WI38 (cell line): ENCODE measurements at regions not wholly inside any gene's neighbourhood (a gene's known extent, or its start where the extent isn't known, plus 50 kb on each side); places are given as distances from the start of the nearest gene placed in this dataset.

Experiments
- H3K4me3 ChIP-seq: 2 replicates; pipeline ENCODE4 v1.5.1; 2011; ENCODE audit warnings: low read depth, mild to moderate bottlenecking, control low read depth, low read length
- TF ChIP-seq, protein P1 (sequence below): IDR thresholded peaks from 2 replicates; pipeline ENCODE4 v1.5.1; 2012; ENCODE audit warnings: low read depth, mild to moderate bottlenecking, control low read depth, low read length

- no peak overlapping the region for H3K4me3 ChIP-seq
- TF ChIP-seq, protein P1, sequence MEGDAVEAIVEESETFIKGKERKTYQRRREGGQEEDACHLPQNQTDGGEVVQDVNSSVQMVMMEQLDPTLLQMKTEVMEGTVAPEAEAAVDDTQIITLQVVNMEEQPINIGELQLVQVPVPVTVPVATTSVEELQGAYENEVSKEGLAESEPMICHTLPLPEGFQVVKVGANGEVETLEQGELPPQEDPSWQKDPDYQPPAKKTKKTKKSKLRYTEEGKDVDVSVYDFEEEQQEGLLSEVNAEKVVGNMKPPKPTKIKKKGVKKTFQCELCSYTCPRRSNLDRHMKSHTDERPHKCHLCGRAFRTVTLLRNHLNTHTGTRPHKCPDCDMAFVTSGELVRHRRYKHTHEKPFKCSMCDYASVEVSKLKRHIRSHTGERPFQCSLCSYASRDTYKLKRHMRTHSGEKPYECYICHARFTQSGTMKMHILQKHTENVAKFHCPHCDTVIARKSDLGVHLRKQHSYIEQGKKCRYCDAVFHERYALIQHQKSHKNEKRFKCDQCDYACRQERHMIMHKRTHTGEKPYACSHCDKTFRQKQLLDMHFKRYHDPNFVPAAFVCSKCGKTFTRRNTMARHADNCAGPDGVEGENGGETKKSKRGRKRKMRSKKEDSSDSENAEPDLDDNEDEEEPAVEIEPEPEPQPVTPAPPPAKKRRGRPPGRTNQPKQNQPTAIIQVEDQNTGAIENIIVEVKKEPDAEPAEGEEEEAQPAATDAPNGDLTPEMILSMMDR: no peak
These were observed 961.0 kb downstream of the PCDH18 start for GRCh38 chr4:136571315-136571714.

- no peak overlapping the region for H3K4me3 ChIP-seq
- TF ChIP-seq, protein P1: no peak
These were observed 969.5 kb downstream of the PCDH18 start for GRCh38 chr4:136562834-136563233.

- TF ChIP-seq, protein P1: no peak
- H3K4me3 ChIP-seq: no peak overlapping the region
These were observed 973.3 kb downstream of the PCDH18 start for GRCh38 chr4:136558940-136559494.

- TF ChIP-seq, protein P1: no peak
- no peak overlapping the region for H3K4me3 ChIP-seq
These were observed 974.9 kb downstream of the PCDH18 start for GRCh38 chr4:136557396-136557795.

- no peak overlapping the region for H3K4me3 ChIP-seq
- TF ChIP-seq, protein P1: no peak
These were observed 978.3 kb downstream of the PCDH18 start for GRCh38 chr4:136554033-136554432.

- no peak overlapping the region for H3K4me3 ChIP-seq
- TF ChIP-seq, protein P1: no peak
These were observed 980.5 kb downstream of the PCDH18 start for GRCh38 chr4:136551753-136552152.

DNA sequence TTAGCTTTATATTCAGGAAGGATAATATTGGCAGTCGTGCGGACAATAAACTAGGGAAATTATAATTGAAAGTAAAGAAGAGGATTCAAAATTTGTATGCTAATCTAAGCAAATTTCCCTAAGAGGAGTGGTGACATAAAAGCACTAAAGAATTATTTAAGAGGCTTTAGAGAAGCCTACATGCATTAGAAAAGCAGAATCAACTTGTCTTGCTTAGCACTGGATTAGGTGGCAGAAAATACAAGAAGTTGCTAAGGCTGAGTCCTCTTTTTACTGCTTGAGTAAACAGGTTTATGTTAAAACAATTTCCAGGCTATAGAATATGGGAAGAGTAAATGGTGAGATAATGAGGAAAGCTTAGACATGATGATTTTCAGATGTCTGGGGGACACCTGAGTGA is 991.5 kb downstream of the PCDH18 start:
- H3K4me3 ChIP-seq: no peak overlapping the region
- TF ChIP-seq, protein P1: no peak
